BJ (cell line): ENCODE measurements at regions not wholly inside any gene's neighbourhood (a gene's known extent, or its start where the extent isn't known, plus 50 kb on each side); places are given as distances from the start of the nearest gene placed in this dataset.
"Not testable (repeated sequence)": the region's sequence is repeated elsewhere in the genome, so short reads cannot be mapped to it uniquely, and the experiment has no call there.

Source experiments
- CTCF ChIA-PET: fragments of 350-600 bp; formaldehyde crosslinking; extraction: SDS; loops from one replicate; lab custom pipeline; 2021; ENCODE audit warnings: antibody characterized with exemption, inconsistent platforms; lab: Yijun Ruan, JAX
- POLR2A ChIA-PET: fragments of 300-600 bp; sonication (Branson Sonifier 250); formaldehyde crosslinking; extraction: SDS; loops from one replicate; lab custom pipeline; 2021; ENCODE audit warnings: antibody characterized with exemption; lab: Charles Lee
- DNase-seq: peaks from one replicate; pipeline ENCODE4 v3.0.0-alpha.2; 2011; ENCODE audit warnings: low read depth
- H3K27me3 ChIP-seq: 2 replicates; pipeline ENCODE4 v1.6.0; 2011; ENCODE audit warnings: low read length; ENCODE audit not compliant: control insufficient read depth, insufficient read depth
- H3K36me3 ChIP-seq: 2 replicates; pipeline ENCODE4 v1.5.1; 2011; ENCODE audit warnings: low read length; ENCODE audit not compliant: control insufficient read depth, insufficient read depth
- H3K4me3 ChIP-seq: 2 replicates; pipeline ENCODE4 v1.5.1; 2011; ENCODE audit warnings: low read depth, mild to moderate bottlenecking, control low read depth, low read length
- CTCF ChIP-seq: IDR thresholded peaks from 2 replicates; pipeline ENCODE4 v1.5.1; 2011; ENCODE audit warnings: low read depth, mild to moderate bottlenecking, control low read depth, inconsistent platforms, low read length, moderate library complexity; ENCODE audit not compliant: insufficient read depth

GRCh38 chr2:95730813-95731212 lies 139.0 kb downstream of the TRIM43 start:
- Histone ChIP-seq H3K4me3 (no peak overlapping the region), H3K36me3 (no peaks in the 10 kb centered on the region), H3K27me3 (peaks cover 2% of the 10 kb centered on the region)
- no peak for TF ChIP-seq CTCF
- no peak for DNase-seq
- CTCF ChIA-PET = interaction anchor here (1.1 to 4.4 kb wide), 2 partner anchors 343 to 417 kb away, joined by 3 to 41 read pairs; no protein-coding TSS in a partner anchor
- POLR2A ChIA-PET = no interaction called here

DNA sequence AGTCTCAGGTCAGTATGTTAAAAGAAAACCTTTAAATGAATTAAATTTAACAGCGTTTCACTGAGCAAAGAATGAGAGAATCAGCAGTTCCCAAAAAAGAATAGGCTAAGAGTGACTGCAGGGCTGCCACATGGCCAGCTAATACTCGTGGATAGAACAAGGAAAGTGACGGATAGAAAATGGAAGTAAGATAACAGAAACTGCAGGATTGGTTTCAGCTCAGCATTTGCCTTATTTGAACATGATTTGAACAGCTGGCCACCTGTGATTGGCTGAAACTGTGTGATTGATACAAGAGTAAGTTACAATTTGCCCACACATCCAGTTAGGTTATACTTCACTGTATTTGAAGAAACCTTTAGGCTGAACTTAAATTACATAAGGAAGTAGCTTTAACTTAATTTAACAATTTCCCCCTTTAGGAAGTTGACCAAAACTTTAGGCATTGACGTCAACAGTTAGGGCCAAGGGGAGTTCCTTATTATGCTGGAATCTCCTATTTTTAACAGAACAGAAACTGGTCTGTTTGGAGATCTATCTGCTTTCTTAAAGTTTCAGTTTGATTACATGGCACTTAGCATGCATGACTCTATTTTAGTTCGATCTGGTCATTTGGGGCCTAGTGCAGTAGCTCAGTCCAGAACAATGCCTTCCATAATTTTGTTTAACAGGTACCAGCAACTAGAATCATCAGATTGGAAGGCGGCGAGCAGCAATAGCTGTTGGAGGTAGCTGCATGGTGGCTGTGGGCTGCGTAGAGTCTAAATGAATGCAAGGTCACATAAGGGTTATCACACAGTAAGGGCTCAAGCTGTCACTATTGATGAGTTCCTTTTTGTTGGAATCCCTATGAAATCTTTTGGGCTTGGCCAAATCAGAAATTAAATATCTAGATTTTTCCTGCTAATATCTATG lies 143.4 kb downstream of the TRIM43 start:
- peaks cover 3% of the 10 kb centered on the region for H3K27me3 ChIP-seq
- CTCF ChIA-PET = interaction anchor here (1.1 to 1.7 kb wide), 2 partner anchors 346 to 390 kb away, joined by 4 to 5 read pairs; no protein-coding TSS in a partner anchor
- no peak overlapping the region for H3K4me3 ChIP-seq
- TF ChIP-seq CTCF = no peak
- POLR2A ChIA-PET = no interaction called here
- no peaks in the 10 kb centered on the region for H3K36me3 ChIP-seq
- DNase-seq = no peak

- H3K4me3 ChIP-seq = no peak overlapping the region
- DNase-seq = no peak
- H3K36me3 ChIP-seq = no peaks in the 10 kb centered on the region
- CTCF ChIA-PET = no interaction called here
- TF ChIP-seq CTCF = no peak
- peaks cover 3% of the 10 kb centered on the region for H3K27me3 ChIP-seq
- POLR2A ChIA-PET = no interaction called here
Observed at GRCh38 chr2:95738301-95738700, 146.5 kb downstream of the TRIM43 start.

DNA sequence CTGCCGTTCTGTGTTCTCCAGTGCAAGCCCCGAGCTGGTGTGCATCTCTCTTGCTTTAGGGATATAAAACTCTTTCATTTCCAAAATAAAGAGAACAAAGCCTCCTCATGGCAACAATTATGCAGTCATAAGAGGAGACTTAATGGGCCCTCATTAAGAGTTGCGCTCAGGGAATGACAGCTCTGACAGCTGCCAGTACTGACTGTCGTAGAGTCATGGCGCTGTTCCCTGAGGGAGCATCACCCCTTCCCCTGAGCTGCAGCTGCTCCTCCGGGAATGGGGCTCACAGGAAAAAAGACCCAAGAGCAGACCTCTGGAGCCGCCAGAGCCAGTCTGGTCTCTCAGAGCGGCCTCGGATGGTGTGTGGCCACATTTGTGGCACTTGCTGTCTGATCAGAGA lies 160.3 kb downstream of the TRIM43 start:
- DNase-seq, H3K27me3 ChIP-seq, H3K4me3 ChIP-seq, H3K36me3 ChIP-seq, CTCF ChIA-PET, POLR2A ChIA-PET: not testable (repeated sequence)

DNA sequence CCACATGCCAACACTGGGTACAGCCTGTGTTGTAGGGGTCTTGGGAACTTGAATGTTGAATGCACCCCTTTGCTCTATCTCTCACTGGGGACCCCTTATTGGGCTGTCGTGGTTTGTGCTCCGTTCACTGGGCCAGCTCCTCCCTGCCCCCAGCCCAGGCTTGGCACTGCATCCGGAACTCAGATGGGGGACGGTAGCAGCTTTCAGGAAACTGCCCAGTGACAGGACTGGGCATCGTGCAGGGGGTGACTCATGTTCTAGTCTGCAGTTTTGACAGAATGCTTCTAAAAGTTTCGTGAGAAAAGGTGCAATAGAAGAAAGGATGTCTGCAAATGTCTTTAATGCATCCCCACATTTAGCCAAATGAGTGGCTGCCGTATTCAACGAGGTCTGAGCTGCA lies 162.0 kb downstream of the TRIM43 start:
- DNase-seq, H3K27me3 ChIP-seq, H3K4me3 ChIP-seq, H3K36me3 ChIP-seq, POLR2A ChIA-PET: not testable (repeated sequence)
- CTCF ChIA-PET = interaction anchor here (0.9 kb wide), 1 partner anchor 25 kb away, joined by 4 read pairs; no protein-coding TSS in a partner anchor

- H3K36me3 ChIP-seq, H3K4me3 ChIP-seq, POLR2A ChIA-PET, DNase-seq, H3K27me3 ChIP-seq: not testable (repeated sequence)
- CTCF ChIA-PET = interaction anchor here (0.9 kb wide), 1 partner anchor 25 kb away, joined by 4 read pairs; no protein-coding TSS in a partner anchor
Observed at GRCh38 chr2:95754213-95754612, 162.4 kb downstream of the TRIM43 start.

GRCh38 chr2:95754819-95755563 lies 163.2 kb downstream of the TRIM43 start:
- not testable (repeated sequence) for DNase-seq

DNA sequence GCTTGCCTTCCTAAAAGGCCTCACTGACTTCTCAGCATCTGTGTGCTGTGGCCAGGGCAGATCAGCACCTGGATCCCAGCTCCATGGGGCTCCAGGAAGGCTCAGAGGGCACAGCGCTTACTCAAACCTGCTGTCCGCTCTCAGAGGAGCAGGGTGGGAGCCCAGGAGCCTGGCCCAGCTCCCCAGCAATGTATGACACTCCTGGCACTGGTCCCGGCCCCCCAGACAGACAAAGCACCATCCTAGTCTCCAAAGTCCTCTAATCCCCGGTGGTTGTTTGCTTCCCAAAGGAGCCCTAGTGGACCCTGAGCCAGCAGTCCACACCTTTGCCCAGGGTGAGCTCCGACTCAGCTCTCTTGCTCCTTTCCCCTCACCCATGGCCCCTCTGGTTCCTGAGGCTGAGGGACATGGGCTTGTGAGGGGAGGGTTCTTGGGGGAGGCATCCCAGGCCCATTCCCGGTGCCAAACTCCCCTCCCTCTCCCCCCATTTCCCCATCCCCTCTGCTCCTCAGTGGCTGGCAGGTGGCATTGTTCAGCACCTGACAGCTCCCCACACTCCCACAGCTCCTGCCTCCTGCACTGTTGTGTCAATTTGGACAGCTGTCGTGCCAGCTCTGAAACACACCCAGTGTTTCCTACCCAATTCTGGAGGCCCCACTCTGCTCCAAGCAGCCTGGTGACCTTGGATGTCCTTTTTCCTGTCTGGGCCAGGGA lies 164.3 kb downstream of the TRIM43 start:
- DNase-seq, H3K4me3 ChIP-seq, POLR2A ChIA-PET, H3K27me3 ChIP-seq, H3K36me3 ChIP-seq: not testable (repeated sequence)
- CTCF ChIA-PET = interaction anchor here (0.6 kb wide), 1 partner anchor 204 kb away, joined by 3 read pairs; no protein-coding TSS in a partner anchor

More at GRCh38 chr2:95754819-95755563, 163.2 kb downstream of the TRIM43 start:
- POLR2A ChIA-PET, CTCF ChIA-PET, H3K4me3 ChIP-seq, H3K36me3 ChIP-seq, H3K27me3 ChIP-seq: not testable (repeated sequence)
